ENCODE measurements at regions not wholly inside any gene's neighbourhood (a gene's known extent, or its start where the extent isn't known, plus 50 kb on each side); places are given as distances from the start of the nearest gene placed in this dataset.

DNA sequence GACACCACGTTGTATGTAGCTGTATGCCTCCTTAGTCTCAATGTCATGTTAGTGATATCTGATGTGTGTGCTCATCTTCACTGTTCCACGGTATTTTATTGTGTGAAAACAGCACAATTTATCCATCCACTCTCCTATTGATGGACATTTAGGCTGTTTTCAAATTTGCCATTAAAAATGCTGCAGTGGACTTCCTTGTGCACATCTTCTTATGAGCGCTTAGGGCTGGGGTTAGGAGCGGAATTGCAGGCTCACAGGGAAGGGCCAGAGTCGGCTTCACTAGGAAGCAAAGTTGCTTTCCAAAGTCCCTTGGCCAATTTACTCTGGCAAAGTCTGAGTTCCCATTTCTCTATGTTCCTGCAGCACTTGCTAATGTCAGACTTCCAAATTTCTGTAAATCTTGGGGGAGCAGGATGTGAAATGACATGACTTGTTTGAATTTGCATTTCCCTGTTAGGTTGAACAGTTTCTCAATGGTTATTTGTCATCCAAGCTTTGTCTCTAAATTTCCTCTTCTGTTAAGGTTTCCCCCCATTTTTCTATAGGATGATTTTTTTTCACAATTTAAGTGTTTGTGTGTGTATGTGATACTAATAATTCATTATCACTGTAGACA lies 75.4 kb downstream of the MYEOV start:
- H3K36me3 ChIP-seq, result no peaks in the 10 kb centered on the region
- DNase-seq (ENCODE audit: low read depth in 1 of 2, low spot score in 2 of 2), result peak in 1 of 2 experiments; percentile 34
- H3K27ac ChIP-seq, result no peak overlapping the region
- H3K9me3 ChIP-seq (replicated peaks), result no peaks in the 10 kb centered on the region
- no peaks in the 10 kb centered on the region for H3K27me3 ChIP-seq (replicated peaks)
- peaks cover 36% of the 10 kb centered on the region for H3K4me1 ChIP-seq (replicated peaks)
- H3K4me3 ChIP-seq, result no peak overlapping the region

DNA sequence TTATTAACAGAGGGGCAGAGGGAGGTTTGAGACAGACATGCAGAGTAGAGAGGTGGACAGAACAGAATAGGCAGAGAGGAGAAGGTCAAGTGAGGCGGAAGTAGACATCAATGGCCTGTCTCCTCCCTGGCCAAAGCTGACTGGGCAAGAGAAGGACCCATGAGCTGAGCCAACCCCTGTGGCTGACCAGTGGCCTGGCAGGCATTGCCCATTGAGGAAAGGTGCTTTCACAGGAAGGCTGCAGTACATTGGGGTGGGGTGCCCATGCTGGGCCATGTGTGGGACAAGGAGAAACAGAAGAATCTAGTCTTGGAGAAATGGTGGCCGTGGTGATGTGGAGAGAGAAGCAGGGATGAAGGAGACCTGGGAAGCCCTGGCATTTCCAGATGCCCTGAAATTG lies 76.0 kb downstream of the MYEOV start:
- peak in 1 of 2 experiments; percentile 51 for DNase-seq (ENCODE audit: low read depth in 1 of 2, low spot score in 2 of 2)
- Histone ChIP-seq H3K9me3 (replicated peaks) (no peaks in the 10 kb centered on the region), H3K36me3 (no peaks in the 10 kb centered on the region), H3K4me1 (replicated peaks) (peaks cover 30% of the 10 kb centered on the region), H3K27me3 (replicated peaks) (no peaks in the 10 kb centered on the region), H3K4me3 (no peak overlapping the region), H3K27ac (no peak overlapping the region)

DNA sequence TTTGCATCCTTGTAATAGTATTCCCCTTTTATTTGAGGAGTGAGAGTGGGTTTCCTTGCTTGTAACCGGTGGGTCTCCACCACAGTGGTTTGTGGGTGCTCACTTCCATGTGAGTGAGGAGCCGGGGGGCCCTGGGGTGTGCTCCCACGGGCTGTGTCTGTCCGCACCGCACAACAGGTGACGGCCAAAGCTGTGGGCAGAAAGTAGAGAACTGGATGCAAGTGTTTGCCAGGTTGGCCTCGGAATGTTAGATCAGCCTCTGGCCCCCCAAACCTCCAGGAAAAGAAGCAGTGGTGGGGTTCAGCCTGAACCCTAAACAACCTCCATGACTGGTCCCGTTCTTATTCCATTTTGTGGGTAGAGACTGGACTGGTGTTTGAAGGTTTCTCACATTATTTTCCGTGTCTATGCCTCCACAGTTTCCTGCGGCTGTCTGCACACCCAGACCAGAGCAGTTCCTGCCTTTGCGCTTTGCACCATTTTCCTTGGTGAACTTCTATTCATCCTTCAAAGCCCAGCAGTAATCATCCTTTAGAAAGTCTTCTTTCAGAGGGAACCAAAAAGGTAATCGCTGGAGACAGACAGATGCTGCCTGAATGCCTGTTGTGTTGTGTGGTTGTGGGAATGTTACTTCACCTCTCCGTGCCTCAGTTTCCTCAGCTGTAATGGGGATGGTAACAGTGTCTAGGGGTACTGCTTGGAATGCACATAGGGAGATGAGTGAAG lies 77.2 kb downstream of the MYEOV start:
- Histone ChIP-seq H3K4me3 (no peak overlapping the region), H3K9me3 (replicated peaks) (no peaks in the 10 kb centered on the region), H3K27ac (no peak overlapping the region), H3K4me1 (replicated peaks) (peaks cover 34% of the 10 kb centered on the region), H3K36me3 (no peaks in the 10 kb centered on the region), H3K27me3 (replicated peaks) (no peaks in the 10 kb centered on the region)
- peak in 1 of 2 experiments; percentile 51 for DNase-seq (ENCODE audit: low read depth in 1 of 2, low spot score in 2 of 2)

GRCh38 chr11:69371731-69372588 lies 78.0 kb downstream of the MYEOV start:
- Histone ChIP-seq H3K4me3 (no peak overlapping the region), H3K27me3 (replicated peaks) (no peaks in the 10 kb centered on the region), H3K36me3 (no peaks in the 10 kb centered on the region), H3K27ac (no peak overlapping the region), H3K4me1 (replicated peaks) (peaks cover 42% of the 10 kb centered on the region), H3K9me3 (replicated peaks) (no peaks in the 10 kb centered on the region)
- DNase-seq (ENCODE audit: low read depth in 1 of 2, low spot score in 2 of 2), result peak in 1 of 2 experiments; percentile 53

- Histone ChIP-seq H3K27ac (no peak overlapping the region), H3K27me3 (replicated peaks) (no peaks in the 10 kb centered on the region), H3K4me1 (replicated peaks) (peaks cover 42% of the 10 kb centered on the region), H3K36me3 (no peaks in the 10 kb centered on the region), H3K4me3 (no peak overlapping the region), H3K9me3 (replicated peaks) (no peaks in the 10 kb centered on the region)
- peak in 1 of 2 experiments; percentile 53 for DNase-seq (ENCODE audit: low read depth in 1 of 2, low spot score in 2 of 2)
These were observed 78.8 kb downstream of the MYEOV start for GRCh38 chr11:69372589-69373250.

GRCh38 chr11:69373251-69373635 lies 79.3 kb downstream of the MYEOV start:
- Histone ChIP-seq H3K9me3 (replicated peaks) (no peaks in the 10 kb centered on the region), H3K4me3 (no peak overlapping the region), H3K27ac (no peak overlapping the region), H3K27me3 (replicated peaks) (no peaks in the 10 kb centered on the region), H3K36me3 (no peaks in the 10 kb centered on the region), H3K4me1 (replicated peaks) (peaks cover 42% of the 10 kb centered on the region)
- no peak for DNase-seq (ENCODE audit: low read depth in 1 of 2, low spot score in 2 of 2)

- no peak overlapping the region for H3K27ac ChIP-seq
- DNase-seq (ENCODE audit: low read depth in 1 of 2, low spot score in 2 of 2), result peak in 1 of 2 experiments; percentile 59
- H3K27me3 ChIP-seq (replicated peaks), result no peaks in the 10 kb centered on the region
- peaks cover 44% of the 10 kb centered on the region for H3K4me1 ChIP-seq (replicated peaks)
- H3K36me3 ChIP-seq, result no peaks in the 10 kb centered on the region
- no peaks in the 10 kb centered on the region for H3K9me3 ChIP-seq (replicated peaks)
- no peak overlapping the region for H3K4me3 ChIP-seq
These were observed 80.4 kb downstream of the MYEOV start for GRCh38 chr11:69374110-69374945.

GRCh38 chr11:69374946-69375310 lies 81.0 kb downstream of the MYEOV start:
- no peak overlapping the region for H3K4me3 ChIP-seq
- H3K4me1 ChIP-seq (replicated peaks), result peaks cover 50% of the 10 kb centered on the region
- H3K36me3 ChIP-seq, result no peaks in the 10 kb centered on the region
- H3K27ac ChIP-seq, result no peak overlapping the region
- peak in 1 of 2 experiments; percentile 61 for DNase-seq (ENCODE audit: low read depth in 1 of 2, low spot score in 2 of 2)
- no peaks in the 10 kb centered on the region for H3K9me3 ChIP-seq (replicated peaks)
- no peaks in the 10 kb centered on the region for H3K27me3 ChIP-seq (replicated peaks)

- Histone ChIP-seq H3K9me3 (replicated peaks) (no peaks in the 10 kb centered on the region; the same call in 1 of the 2 replicates), H3K27ac (no peak overlapping the region), H3K27me3 (replicated peaks) (no peaks in the 10 kb centered on the region), H3K36me3 (no peaks in the 10 kb centered on the region), H3K4me3 (no peak overlapping the region), H3K4me1 (replicated peaks) (peaks cover 56% of the 10 kb centered on the region)
- peak in 1 of 2 experiments; percentile 60 for DNase-seq (ENCODE audit: low read depth in 1 of 2, low spot score in 2 of 2)
These were observed 81.6 kb downstream of the MYEOV start for GRCh38 chr11:69375316-69376154.

DNA sequence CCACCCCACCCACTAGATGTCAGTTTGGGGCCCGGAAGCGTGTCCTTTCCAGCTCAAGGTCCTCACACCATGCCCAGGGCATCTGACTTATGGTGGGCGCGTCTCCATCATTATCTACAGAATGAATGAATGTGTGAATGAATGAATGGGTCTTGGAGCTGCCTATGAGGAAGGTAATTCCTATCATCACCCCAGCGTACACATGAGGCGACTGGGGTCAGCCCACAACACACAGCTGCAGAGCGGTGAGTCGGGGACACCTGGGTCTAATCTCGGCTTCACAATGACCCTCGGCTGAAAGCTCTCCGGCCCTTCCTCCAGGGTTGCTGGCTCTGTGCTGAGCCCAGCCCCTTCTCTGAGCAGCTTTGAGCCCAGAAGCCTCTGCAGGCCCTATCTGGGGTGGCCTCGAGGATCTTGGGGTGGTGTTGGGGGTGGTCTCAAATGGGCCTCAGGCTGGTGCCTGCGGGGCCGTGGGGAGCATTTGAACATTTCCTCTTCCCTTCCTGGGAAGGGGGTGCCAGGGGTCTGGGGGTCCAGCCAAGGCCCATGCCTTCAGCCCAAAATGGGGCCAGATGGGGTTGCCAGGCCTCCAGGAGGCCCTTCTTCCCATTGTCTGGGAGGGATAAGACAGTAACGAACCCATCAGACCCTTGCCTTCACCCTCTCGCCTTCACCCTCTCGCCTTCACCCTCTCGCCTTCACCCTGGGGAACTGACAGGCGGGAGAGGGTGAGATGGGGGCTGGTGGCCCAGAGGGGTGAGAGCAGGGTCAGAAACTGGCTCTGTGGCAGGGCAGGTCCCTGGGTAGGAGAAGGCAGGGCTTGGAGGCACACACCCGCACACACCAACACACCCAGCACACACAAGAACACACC lies 82.4 kb downstream of the MYEOV start:
- H3K27ac ChIP-seq, result peak overlapping the region; percentile 45
- H3K27me3 ChIP-seq (replicated peaks), result no peaks in the 10 kb centered on the region
- no peaks in the 10 kb centered on the region for H3K36me3 ChIP-seq
- DNase-seq (ENCODE audit: low read depth in 1 of 2, low spot score in 2 of 2), result peak; percentile 50 to 54
- peaks cover 65% of the 10 kb centered on the region for H3K4me1 ChIP-seq (replicated peaks)
- H3K4me3 ChIP-seq, result no peak overlapping the region
- no peaks in the 10 kb centered on the region; the same call in 1 of the 2 replicates for H3K9me3 ChIP-seq (replicated peaks)

DNA sequence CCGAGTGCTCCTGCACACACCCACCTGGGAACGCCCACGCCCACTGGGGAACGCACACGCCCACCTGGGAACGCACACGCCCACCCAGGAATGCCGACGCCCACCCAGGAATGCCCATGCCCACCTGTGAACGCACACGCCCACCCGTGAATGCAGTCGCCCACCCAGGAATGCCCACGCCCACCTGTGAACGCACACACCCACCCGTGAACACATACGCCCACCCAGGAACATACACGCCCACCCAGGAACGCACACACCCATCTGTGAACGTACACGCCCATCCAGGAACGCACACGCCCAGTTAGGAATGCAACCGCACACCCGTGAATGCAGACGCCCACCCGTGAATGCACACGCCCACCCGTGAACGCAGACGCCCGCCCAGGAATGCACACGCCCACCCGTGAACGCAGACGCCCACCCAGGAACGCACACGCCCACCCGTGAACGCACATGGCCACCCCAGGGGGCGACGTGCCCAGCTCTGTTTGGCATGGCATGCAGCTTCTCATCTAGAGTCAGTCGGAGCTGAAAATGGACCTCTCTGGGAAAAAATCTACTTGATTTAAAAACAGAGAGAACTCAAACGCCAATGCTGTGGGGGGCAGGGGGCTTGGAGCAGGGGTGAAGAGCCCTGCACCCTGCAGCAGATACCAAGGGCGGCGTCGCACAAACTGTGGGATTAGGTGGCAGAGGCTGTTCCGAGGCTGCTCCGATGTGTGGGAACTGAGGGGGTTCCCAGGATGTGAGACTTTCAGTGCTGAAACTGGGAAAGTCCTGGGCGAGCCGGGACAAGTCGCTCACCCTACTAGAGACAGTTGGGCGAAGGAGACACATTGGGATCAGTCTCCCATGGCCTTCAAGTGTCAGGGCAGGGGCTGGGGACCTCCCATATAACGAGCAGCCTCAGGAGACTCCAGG lies 83.3 kb downstream of the MYEOV start:
- Histone ChIP-seq H3K27me3 (replicated peaks) (no peaks in the 10 kb centered on the region), H3K9me3 (replicated peaks) (no peaks in the 10 kb centered on the region; the same call in 1 of the 2 replicates), H3K27ac (peak overlapping the region; percentile 55), H3K4me3 (no peak overlapping the region), H3K4me1 (replicated peaks) (peaks cover 74% of the 10 kb centered on the region), H3K36me3 (no peaks in the 10 kb centered on the region)
- peak; percentile 71 to 87 for DNase-seq (ENCODE audit: low read depth in 1 of 2, low spot score in 2 of 2)
